IMR-90 (cell line): ENCODE measurements at regions not wholly inside any gene's neighbourhood (a gene's known extent, or its start where the extent isn't known, plus 50 kb on each side); places are given as distances from the start of the nearest gene placed in this dataset.

Experiments used
- ATAC-seq: fragments of 200-7000 bp; cut with Tn5 transposase; 2 replicates; pipeline ENCODE4 v1.9.1; 2020; ENCODE audit warnings: low read depth, mild to moderate bottlenecking, moderate library complexity
- BruUV-seq: library from RNA; stranded (reverse); fragments of 400-500 nt; replicated peaks from 2 replicates; lab custom pipeline; 2021; lab: Mats Ljungman, UMichigan
- CTCF ChIA-PET: fragments of 300-600 bp; formaldehyde crosslinking; extraction: SDS; loops from one replicate; lab custom pipeline; 2021; ENCODE audit warnings: antibody characterized with exemption; lab: Yijun Ruan, JAX
- POLR2A ChIA-PET: fragments of 300-600 bp; sonication (Branson Sonifier 250); formaldehyde crosslinking; loops from one replicate; lab custom pipeline; 2022; ENCODE audit warnings: antibody characterized with exemption; ENCODE audit not compliant: unreplicated experiment; lab: Charles Lee
- DNase-seq: peaks from one replicate; pipeline ENCODE4 v3.0.0; 2013
- H2AFZ ChIP-seq: replicated peaks from 2 replicates; pipeline ENCODE3; 2013; ENCODE audit warnings: low read length, mild to moderate bottlenecking; ENCODE audit not compliant: poor library complexity
- H2AK5ac ChIP-seq: 2 replicates; pipeline ENCODE4 v1.6.1; 2013; ENCODE audit warnings: low read depth, low read length, inconsistent platforms
- H2AK9ac ChIP-seq: replicated peaks from 2 replicates; pipeline ENCODE3; 2013; ENCODE audit warnings: mild to moderate bottlenecking, low read depth, low read length, moderate library complexity; ENCODE audit not compliant: poor library complexity
- H2BK120ac ChIP-seq: 2 replicates; pipeline ENCODE4 v1.6.1; 2013; ENCODE audit warnings: low read depth, low read length, inconsistent platforms
- H2BK15ac ChIP-seq: 3 replicates; pipeline ENCODE4 v1.6.1; 2013; ENCODE audit warnings: low read depth, low read length, inconsistent platforms
- H2BK20ac ChIP-seq: 2 replicates; pipeline ENCODE4 v1.6.1; 2013; ENCODE audit warnings: low read depth, mild to moderate bottlenecking, inconsistent platforms, low read length, moderate library complexity
- H2BK5ac ChIP-seq: 2 replicates; pipeline ENCODE4 v1.6.1; 2013; ENCODE audit warnings: mild to moderate bottlenecking, low read depth, low read length, inconsistent platforms; ENCODE audit not compliant: poor library complexity, severe bottlenecking
- H3K14ac ChIP-seq: replicated peaks from 2 replicates; pipeline ENCODE4 v1.6.1; 2013; ENCODE audit warnings: low read depth, low read length, inconsistent platforms
- H3K18ac ChIP-seq: 2 replicates; pipeline ENCODE4 v1.6.1; 2013; ENCODE audit warnings: low read depth, low read length, control low read depth
- H3K23ac ChIP-seq: 2 replicates; pipeline ENCODE4 v1.6.1; 2013; ENCODE audit warnings: low read depth, low read length, inconsistent platforms
- H3K27ac ChIP-seq: 2 replicates; pipeline ENCODE4 v1.5.1; 2013; ENCODE audit warnings: mild to moderate bottlenecking, control low read depth, low read length; ENCODE audit not compliant: insufficient read depth
- H3K27me3 ChIP-seq: 2 replicates; pipeline ENCODE4 v1.6.1; 2013; ENCODE audit warnings: low read length; ENCODE audit not compliant: control insufficient read depth, insufficient read depth
- H3K36me3 ChIP-seq: 2 replicates; pipeline ENCODE4 v1.6.1; 2013; ENCODE audit warnings: low read length, mixed read lengths; ENCODE audit not compliant: control insufficient read depth, insufficient read depth
- H3K4ac ChIP-seq: 2 replicates; pipeline ENCODE4 v1.6.1; 2013; ENCODE audit warnings: low read depth, low read length, inconsistent platforms
- H3K4me1 ChIP-seq: 2 replicates; pipeline ENCODE4 v1.6.1; 2013; ENCODE audit warnings: low read length, mixed read lengths; ENCODE audit not compliant: control insufficient read depth, insufficient read depth
- H3K4me2 ChIP-seq: 2 replicates; pipeline ENCODE4 v1.6.1; 2013; ENCODE audit warnings: low read depth, mild to moderate bottlenecking, control low read depth, low read length, moderate library complexity
- H3K4me3 ChIP-seq: 2 replicates; pipeline ENCODE4 v1.5.1; 2013; ENCODE audit warnings: low read depth, mild to moderate bottlenecking, control low read depth, low read length, moderate library complexity; ENCODE audit not compliant: insufficient read depth
- H3K56ac ChIP-seq: 2 replicates; pipeline ENCODE4 v1.6.1; 2013; ENCODE audit warnings: low read length, inconsistent platforms; ENCODE audit not compliant: insufficient read depth; ENCODE audit errors: extremely low read depth
- H3K79me1 ChIP-seq, 2 experiments: 2 replicates each; pipeline ENCODE4 v1.6.1; 2013; ENCODE audit warnings: low read length in 2 of 2, inconsistent platforms in 1 of 2, low read depth in 1 of 2
- H3K9ac ChIP-seq: 2 replicates; pipeline ENCODE4 v1.6.1; 2013; ENCODE audit warnings: low read depth, low read length, control low read depth
- H3K9me1 ChIP-seq: 2 replicates; pipeline ENCODE4 v1.6.1; 2013; ENCODE audit warnings: low read length, inconsistent platforms; ENCODE audit not compliant: insufficient read depth
- H3K9me3 ChIP-seq: 2 replicates; pipeline ENCODE4 v1.6.1; 2013; ENCODE audit warnings: low read length; ENCODE audit not compliant: control insufficient read depth, insufficient read depth
- H4K20me1 ChIP-seq: 2 replicates; pipeline ENCODE4 v1.6.1; 2013; ENCODE audit warnings: low read length, inconsistent platforms; ENCODE audit not compliant: insufficient read depth
- H4K5ac ChIP-seq: 2 replicates; pipeline ENCODE4 v1.6.1; 2013; ENCODE audit warnings: mild to moderate bottlenecking, low read depth, low read length, control low read depth
- H4K8ac ChIP-seq, 2 experiments: 2 replicates each; pipeline ENCODE4 v1.6.1; 2013; ENCODE audit warnings: low read depth in 2 of 2, low read length in 2 of 2, control low read depth in 1 of 2, inconsistent platforms in 1 of 2
- H4K91ac ChIP-seq: 2 replicates; pipeline ENCODE4 v1.6.1; 2013; ENCODE audit warnings: low read depth, low read length, inconsistent platforms; ENCODE audit not compliant: insufficient read depth
- BHLHE40 ChIP-seq: fragments of 150-350 bp; IDR thresholded peaks from 2 replicates; pipeline ENCODE4 v1.6.1; 2016; ENCODE audit warnings: mild to moderate bottlenecking, low read depth, low read length
- CEBPB ChIP-seq: IDR thresholded peaks from 2 replicates; pipeline ENCODE4 v1.6.1; 2012; ENCODE audit warnings: low read depth, low read length, improper control_type of control experiment
- CHD1 ChIP-seq: IDR thresholded peaks from 2 replicates; pipeline ENCODE4 v1.6.1; 2012; ENCODE audit warnings: low read depth, low read length, improper control_type of control experiment
- CTCF ChIP-seq: conservative IDR thresholded peaks from 2 replicates; pipeline ENCODE4 v1.5.1; 2012; ENCODE audit warnings: mild to moderate bottlenecking, low read depth, low read length, improper control_type of control experiment
- FOS ChIP-seq: fragments of 150-350 bp; IDR thresholded peaks from 2 replicates; pipeline ENCODE4 v1.6.1; 2016; ENCODE audit warnings: low read depth, low read length
- MAFK ChIP-seq: IDR thresholded peaks from 2 replicates; pipeline ENCODE4 v1.6.1; 2012; ENCODE audit warnings: low read depth, low read length, improper control_type of control experiment
- MAZ ChIP-seq: IDR thresholded peaks from 2 replicates; pipeline ENCODE4 v1.6.1; 2012; ENCODE audit warnings: low read depth, mild to moderate bottlenecking, low read length, improper control_type of control experiment, moderate library complexity, borderline replicate concordance
- MXI1 ChIP-seq: IDR thresholded peaks from 2 replicates; pipeline ENCODE4 v1.6.1; 2012; ENCODE audit warnings: low read depth, mild to moderate bottlenecking, low read length, moderate library complexity, borderline replicate concordance
- NFE2L2 ChIP-seq: fragments of 150-350 bp; IDR thresholded peaks from 2 replicates; pipeline ENCODE4 v1.6.1; 2016; ENCODE audit warnings: low read depth, mild to moderate bottlenecking, low read length
- POLR2A ChIP-seq: IDR thresholded peaks from 2 replicates; pipeline ENCODE4 v1.6.1; 2012; ENCODE audit warnings: mild to moderate bottlenecking, low read depth, low read length
- RAD21 ChIP-seq: IDR thresholded peaks from 2 replicates; pipeline ENCODE4 v1.6.1; 2012; ENCODE audit warnings: low read length, improper control_type of control experiment
- RCOR1 ChIP-seq: IDR thresholded peaks from 2 replicates; pipeline ENCODE4 v1.6.1; 2012; ENCODE audit warnings: mild to moderate bottlenecking, low read length, improper control_type of control experiment; ENCODE audit not compliant: insufficient replicate concordance
- RFX5 ChIP-seq: IDR thresholded peaks from 2 replicates; pipeline ENCODE4 v1.8.0; 2012; ENCODE audit warnings: low read depth, mild to moderate bottlenecking, low read length, moderate library complexity
- SMC3 ChIP-seq: fragments of 150-350 bp; IDR thresholded peaks from 2 replicates; pipeline ENCODE4 v1.6.1; 2016; ENCODE audit warnings: low read depth, mild to moderate bottlenecking, antibody characterized with exemption, low read length, moderate library complexity
- WGBS, 2 experiments: methylation state at CpG; one replicate each; pipeline versions ENCODE4 v1.1.5 to v1.1.7; 2013; ENCODE audit warnings: missing lambda C conversion rate in 2 of 2; ENCODE audit not compliant: insufficient read length in 1 of 2; ENCODE audit errors: extremely low coverage in 2 of 2; 5-methylcytosine and 5-hydroxymethylcytosine counted together
- dilution Hi-C: fragments of 300-500 bp; cut with HindIII; formaldehyde crosslinking; loops from one replicate; pipeline ENCODE4 v1.14.3; 2018; ENCODE audit warnings: low sequenced_read_pairs; ENCODE audit not compliant: unreplicated experiment
- in situ Hi-C: fragments of 300-500 bp; cut with MboI; formaldehyde crosslinking; loops from 3 replicates; pipeline ENCODE4 v1.14.3; 2019; ENCODE audit warnings: low sequenced_read_pairs, inconsistent platforms, mixed read lengths
- intact Hi-C: fragments of 100-400 bp; cut with micrococcal nuclease; formaldehyde crosslinking; loops from 2 replicates; pipeline ENCODE4 v1.10.0; 2022
- TF ChIP-seq, protein P1 (sequence below): fragments of 150-350 bp; IDR thresholded peaks from 2 replicates; pipeline ENCODE4 v1.6.1; 2016; ENCODE audit warnings: low read depth, mild to moderate bottlenecking, low read length, moderate library complexity, borderline replicate concordance
- TF ChIP-seq, protein P2 (sequence below): fragments of 150-350 bp; IDR thresholded peaks from 2 replicates; pipeline ENCODE4 v1.6.1; 2017; ENCODE audit warnings: mild to moderate bottlenecking, antibody characterized with exemption, low read length, low read depth

DNA sequence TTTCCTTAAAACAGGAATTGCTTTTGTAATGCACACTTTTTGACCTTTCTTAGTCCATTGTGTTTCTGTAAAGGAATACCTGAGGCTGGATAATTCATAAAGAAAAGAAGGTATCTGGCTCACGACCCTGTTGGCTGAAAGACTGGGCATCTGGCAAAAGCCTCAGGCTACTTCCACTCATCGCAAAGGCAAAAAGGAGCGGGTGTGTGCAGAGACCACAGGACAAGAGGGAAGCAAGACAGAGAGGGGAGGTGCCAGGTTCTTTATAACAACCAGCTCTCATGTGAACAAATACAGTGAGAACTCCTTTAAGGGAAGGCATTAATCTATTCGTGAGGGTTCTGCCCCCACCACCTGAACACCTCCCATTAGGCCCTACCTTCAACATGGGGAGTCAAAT lies 182.1 kb downstream of the C12orf50 start:
- no peak overlapping the region for H2AK9ac ChIP-seq
- H2BK120ac ChIP-seq = peak overlapping the region; percentile 61
- H4K5ac ChIP-seq = peak overlapping the region; percentile 93; the same call in 1 of the 2 replicates
- WGBS, 2 experiments = no CpG with 5 or more reads among the region's 4 CpGs
- peak overlapping the region; percentile 52; the same call in 1 of the 2 replicates for H3K14ac ChIP-seq
- H3K79me1 ChIP-seq = no peaks in the 10 kb centered on the region
- H2BK15ac ChIP-seq = peak overlapping the region; percentile 80; the same call in 1 of the 3 replicates
- no peaks in the 10 kb centered on the region for H3K36me3 ChIP-seq
- DNase-seq (no peak), ATAC-seq (no peak)
- H2AK5ac ChIP-seq = 0 out of 2 replicates have a peak overlapping the region, but pooled peaks have one; percentile 70
- dilution Hi-C loops = no loop called here
- in situ Hi-C loops = no loop called here
- intact Hi-C loops = loop anchor here (1.0 to 10.0 kb wide), 6 partner anchors 150 to 1925 kb away; no protein-coding TSS in a partner anchor
- peak overlapping the region; percentile 66 for H2BK20ac ChIP-seq
- H3K4me1 ChIP-seq = peaks cover 3% of the 10 kb centered on the region; the same call in 1 of the 2 replicates
- H3K9ac ChIP-seq = no peak overlapping the region
- H3K4ac ChIP-seq = peak overlapping the region; percentile 69
- H3K9me3 ChIP-seq = no peaks in the 10 kb centered on the region
- no peak overlapping the region for H3K4me3 ChIP-seq
- no peaks in the 10 kb centered on the region for H4K20me1 ChIP-seq
- peak overlapping the region; percentile 58 to 72 for H4K8ac ChIP-seq
- no peak overlapping the region for H2AFZ ChIP-seq
- no peaks in the 10 kb centered on the region for H3K27me3 ChIP-seq
- BruUV-seq = no TSS peak
- peak overlapping the region; percentile 67 for H4K91ac ChIP-seq
- H3K56ac ChIP-seq = 0 out of 2 replicates have a peak overlapping the region, but pooled peaks have one; percentile 9
- H2BK5ac ChIP-seq = peak overlapping the region; percentile 67
- peak overlapping the region; percentile 45; the same call in 1 of the 2 replicates for H3K18ac ChIP-seq
- no peak overlapping the region for H3K23ac ChIP-seq
- CTCF ChIA-PET = interaction anchor here (0.6 to 1.4 kb wide), 3 partner anchors 92 to 525 kb away, joined by 3 read pairs; no protein-coding TSS in a partner anchor
- H3K4me2 ChIP-seq = no peak overlapping the region
- H3K27ac ChIP-seq = no peak overlapping the region
- 0 out of 2 replicates have a peak, but pooled peaks cover 3% of the 10 kb centered on the region for H3K9me1 ChIP-seq
- TF ChIP-seq RAD21 (no peak), RCOR1 (no peak), CTCF (no peak), MXI1 (no peak), SMC3 (no peak), FOS (no peak), NFE2L2 (no peak), POLR2A (no peak), MAZ (no peak), RFX5 (no peak), CHD1 (no peak), CEBPB (no peak), BHLHE40 (no peak), MAFK (no peak)
- TF ChIP-seq, protein P1, sequence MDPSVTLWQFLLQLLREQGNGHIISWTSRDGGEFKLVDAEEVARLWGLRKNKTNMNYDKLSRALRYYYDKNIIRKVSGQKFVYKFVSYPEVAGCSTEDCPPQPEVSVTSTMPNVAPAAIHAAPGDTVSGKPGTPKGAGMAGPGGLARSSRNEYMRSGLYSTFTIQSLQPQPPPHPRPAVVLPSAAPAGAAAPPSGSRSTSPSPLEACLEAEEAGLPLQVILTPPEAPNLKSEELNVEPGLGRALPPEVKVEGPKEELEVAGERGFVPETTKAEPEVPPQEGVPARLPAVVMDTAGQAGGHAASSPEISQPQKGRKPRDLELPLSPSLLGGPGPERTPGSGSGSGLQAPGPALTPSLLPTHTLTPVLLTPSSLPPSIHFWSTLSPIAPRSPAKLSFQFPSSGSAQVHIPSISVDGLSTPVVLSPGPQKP = no peak
- TF ChIP-seq, protein P2, sequence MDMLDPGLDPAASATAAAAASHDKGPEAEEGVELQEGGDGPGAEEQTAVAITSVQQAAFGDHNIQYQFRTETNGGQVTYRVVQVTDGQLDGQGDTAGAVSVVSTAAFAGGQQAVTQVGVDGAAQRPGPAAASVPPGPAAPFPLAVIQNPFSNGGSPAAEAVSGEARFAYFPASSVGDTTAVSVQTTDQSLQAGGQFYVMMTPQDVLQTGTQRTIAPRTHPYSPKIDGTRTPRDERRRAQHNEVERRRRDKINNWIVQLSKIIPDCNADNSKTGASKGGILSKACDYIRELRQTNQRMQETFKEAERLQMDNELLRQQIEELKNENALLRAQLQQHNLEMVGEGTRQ = no peak
- POLR2A ChIA-PET = interaction anchor here (0.7 kb wide), 1 partner anchor 910 kb away, joined by 4 read pairs; no protein-coding TSS in a partner anchor
